HG02884 (cell line): ENCODE measurements at regions not wholly inside any gene's neighbourhood (a gene's known extent, or its start where the extent isn't known, plus 50 kb on each side); places are given as distances from the start of the nearest gene placed in this dataset.
"Not testable (repeated sequence)": the region's sequence is repeated elsewhere in the genome, so short reads cannot be mapped to it uniquely, and the experiment has no call there.

Experiments
- ATAC-seq: cut with Tn5 transposase; IDR thresholded peaks from one replicate; pipeline ENCODE4 v1.9.1; 2021; ENCODE audit warnings: mild to moderate bottlenecking, moderate library complexity; ENCODE audit not compliant: unreplicated experiment

GRCh38 chr2:131636704-131637308 lies 109.1 kb downstream of the CCDC74A start:
- ATAC-seq, result not testable (repeated sequence)

- ATAC-seq, result not testable (repeated sequence)
Measured at GRCh38 chr2:131639001-131639620, 111.4 kb downstream of the CCDC74A start.

GRCh38 chr2:131641414-131642206 lies 113.9 kb downstream of the CCDC74A start:
- no peak for ATAC-seq

- not testable (repeated sequence) for ATAC-seq
Measured at GRCh38 chr2:131643180-131643579, 115.5 kb downstream of the CCDC74A start.

GRCh38 chr2:131645177-131645765 lies 117.6 kb downstream of the CCDC74A start:
- ATAC-seq, result no peak

GRCh38 chr2:131646220-131646619 lies 118.5 kb downstream of the CCDC74A start:
- ATAC-seq, result not testable (repeated sequence)

GRCh38 chr2:131646669-131647297 lies 119.1 kb downstream of the CCDC74A start:
- no peak for ATAC-seq

- not testable (repeated sequence) for ATAC-seq
Measured at GRCh38 chr2:131648565-131648964, 120.9 kb downstream of the CCDC74A start.

- not testable (repeated sequence) for ATAC-seq
Measured at GRCh38 chr2:131652246-131652645, 124.6 kb downstream of the CCDC74A start.

- not testable (repeated sequence) for ATAC-seq
Measured at GRCh38 chr2:131654107-131654506, 126.4 kb downstream of the CCDC74A start.

- no peak for ATAC-seq
Measured at GRCh38 chr2:131656816-131657633, 129.3 kb downstream of the CCDC74A start.

- no peak for ATAC-seq
Measured at GRCh38 chr2:131657895-131658768, 130.4 kb downstream of the CCDC74A start.

GRCh38 chr2:131658769-131659131 lies 131.1 kb downstream of the CCDC74A start:
- no peak for ATAC-seq

GRCh38 chr2:131659168-131659572 lies 131.5 kb downstream of the CCDC74A start:
- no peak for ATAC-seq

- ATAC-seq, result not testable (repeated sequence)
Measured at GRCh38 chr2:131661101-131661782, 133.6 kb downstream of the CCDC74A start.

GRCh38 chr2:131661884-131662535 lies 134.3 kb downstream of the CCDC74A start:
- not testable (repeated sequence) for ATAC-seq

GRCh38 chr2:131663501-131663900 lies 135.8 kb downstream of the CCDC74A start:
- ATAC-seq, result not testable (repeated sequence)

- not testable (repeated sequence) for ATAC-seq
Measured at GRCh38 chr2:131665716-131666115, 138.0 kb downstream of the CCDC74A start.
